ENCODE measurements at regions not wholly inside any gene's neighbourhood (a gene's known extent, or its start where the extent isn't known, plus 50 kb on each side); places are given as distances from the start of the nearest gene placed in this dataset.

DNA sequence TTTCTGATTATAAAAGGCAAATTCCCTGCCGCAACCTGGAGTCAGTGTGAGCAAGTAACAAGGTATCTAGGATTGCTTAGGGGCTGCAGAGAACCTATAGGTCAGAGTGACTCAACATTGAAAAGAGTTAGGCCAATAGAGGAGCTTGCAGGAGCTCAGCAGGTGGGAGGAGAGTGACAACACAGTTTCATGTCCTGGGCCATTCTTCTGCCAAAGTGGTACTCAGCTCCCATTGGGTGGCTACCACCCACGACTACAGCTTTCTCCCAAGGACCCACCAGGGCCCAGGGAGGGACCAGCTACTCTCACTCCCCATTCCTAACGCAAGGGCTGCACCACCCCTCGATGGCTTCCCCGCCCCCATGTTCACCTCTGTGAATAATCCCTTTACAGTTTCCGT lies 86.7 kb upstream of the SPATA31C2 start:
- DNase-seq, result no peak

DNA sequence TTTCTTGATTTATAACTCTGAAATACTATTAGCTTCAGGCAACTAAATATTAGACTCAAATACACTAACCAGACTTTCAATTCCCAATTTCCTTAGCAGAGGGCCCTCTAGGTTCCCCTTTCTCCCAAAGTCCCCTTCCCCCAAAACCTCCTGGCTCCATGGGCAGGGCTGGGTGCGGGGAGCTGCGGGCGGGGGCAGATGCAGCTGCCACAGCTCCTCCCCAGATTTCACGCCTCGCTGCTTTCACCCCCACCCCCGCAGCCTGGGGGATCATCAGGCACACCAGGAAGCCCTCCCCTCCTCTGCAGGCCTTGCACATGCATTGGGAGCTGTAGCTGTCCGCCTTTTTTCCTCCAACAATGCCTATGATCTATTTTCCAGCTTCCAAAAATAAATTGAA lies 82.8 kb upstream of the SPATA31C2 start:
- DNase-seq, result no peak

DNA sequence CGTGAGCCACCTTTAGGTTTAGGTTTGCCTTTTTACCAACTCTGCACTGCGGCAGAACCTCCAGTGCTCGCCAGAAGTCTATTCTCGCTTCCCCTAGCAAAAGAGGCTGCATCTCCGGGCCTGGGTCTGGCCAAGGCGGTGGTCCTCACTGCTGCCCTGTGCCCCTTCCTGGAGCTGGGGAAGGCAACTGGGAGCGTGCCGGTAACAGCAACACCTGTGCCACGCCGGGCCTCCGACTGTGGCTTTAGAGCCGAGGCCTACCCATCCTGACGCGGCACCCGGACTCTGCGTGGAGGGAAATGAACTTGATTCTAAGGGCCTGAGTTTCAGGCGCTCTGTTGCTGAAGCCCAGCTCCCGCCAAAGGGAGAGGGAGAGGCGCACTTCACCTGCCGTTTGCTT lies 82.4 kb upstream of the SPATA31C2 start:
- DNase-seq, result no peak

DNA sequence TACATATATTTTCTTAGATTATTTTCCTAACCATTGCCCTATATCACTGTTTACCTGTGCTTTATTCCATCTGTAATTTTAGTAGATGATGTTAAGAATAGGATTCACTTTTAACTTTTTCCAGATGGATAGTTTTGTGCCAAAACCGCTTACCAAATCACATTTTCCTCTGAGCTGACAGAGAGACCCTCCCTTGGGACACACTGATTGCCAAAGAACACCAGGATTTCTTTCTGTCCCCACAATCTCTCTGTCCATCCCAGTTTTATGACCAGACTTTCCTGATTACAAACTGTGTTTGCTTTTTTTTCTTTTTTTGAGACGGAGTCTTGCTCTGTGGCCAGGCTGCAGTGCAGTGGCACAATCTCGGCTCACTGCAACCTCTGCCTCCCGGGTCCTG lies 81.3 kb upstream of the SPATA31C2 start:
- no peak for DNase-seq

DNA sequence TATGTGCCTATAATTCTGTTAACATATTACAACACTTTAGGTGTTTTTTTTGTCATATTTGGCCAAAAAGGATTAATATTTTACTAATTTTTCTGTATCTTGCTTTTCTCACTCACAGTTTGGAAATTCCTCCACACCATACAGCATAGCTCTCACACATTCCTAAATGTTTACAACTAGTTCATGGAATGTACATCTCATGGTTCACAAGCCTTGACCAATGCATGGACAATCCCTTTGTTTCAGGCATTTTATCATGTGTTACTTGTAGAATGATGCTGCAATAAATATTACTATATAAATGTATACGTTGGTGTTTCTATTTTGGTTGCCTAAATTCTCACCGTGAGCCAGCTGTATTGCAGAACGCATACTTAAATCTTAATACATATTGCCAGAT lies 80.5 kb upstream of the SPATA31C2 start:
- no peak for DNase-seq

DNA sequence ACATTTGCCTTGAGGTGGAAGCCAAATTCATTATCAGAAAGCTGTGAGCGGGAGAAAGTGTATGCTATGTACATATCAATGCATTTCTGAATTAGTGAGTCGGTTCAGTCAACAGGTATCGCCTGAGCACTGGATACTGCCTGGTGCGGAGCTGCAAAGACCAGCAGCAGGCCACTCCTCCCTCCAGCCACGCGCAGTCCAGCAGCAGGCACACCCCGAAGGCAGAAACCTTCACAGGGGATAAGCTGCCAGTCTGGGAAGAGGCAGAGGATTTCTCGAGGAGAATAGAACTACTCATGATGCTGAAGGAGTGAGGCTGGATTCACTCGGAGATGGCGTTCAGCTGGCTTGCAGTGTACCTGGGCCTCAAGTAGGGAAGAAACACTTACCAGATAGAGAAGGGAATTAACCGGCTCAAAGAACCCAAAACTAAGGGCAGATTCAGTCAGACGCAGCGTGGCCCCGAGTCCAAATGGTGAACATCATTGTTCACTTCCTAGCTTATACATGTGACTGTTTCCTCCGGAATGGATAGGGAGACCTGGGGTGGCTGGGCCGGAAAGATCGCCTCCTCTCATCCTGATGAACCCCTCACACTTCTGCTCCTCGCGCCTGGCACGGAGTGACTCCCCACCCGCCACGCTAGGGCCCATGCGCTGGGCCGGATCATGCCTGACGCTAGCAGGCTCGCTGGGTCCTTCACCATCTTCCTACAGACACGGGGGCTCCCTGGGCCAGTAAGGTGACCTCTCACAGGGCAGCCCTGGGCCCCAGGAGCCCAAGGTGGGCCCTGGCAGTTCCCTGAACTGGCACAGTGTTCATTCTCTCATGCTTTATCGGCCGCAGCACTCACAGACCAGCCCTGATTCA lies 78.1 kb upstream of the SPATA31C2 start:
- no peak for DNase-seq

DNA sequence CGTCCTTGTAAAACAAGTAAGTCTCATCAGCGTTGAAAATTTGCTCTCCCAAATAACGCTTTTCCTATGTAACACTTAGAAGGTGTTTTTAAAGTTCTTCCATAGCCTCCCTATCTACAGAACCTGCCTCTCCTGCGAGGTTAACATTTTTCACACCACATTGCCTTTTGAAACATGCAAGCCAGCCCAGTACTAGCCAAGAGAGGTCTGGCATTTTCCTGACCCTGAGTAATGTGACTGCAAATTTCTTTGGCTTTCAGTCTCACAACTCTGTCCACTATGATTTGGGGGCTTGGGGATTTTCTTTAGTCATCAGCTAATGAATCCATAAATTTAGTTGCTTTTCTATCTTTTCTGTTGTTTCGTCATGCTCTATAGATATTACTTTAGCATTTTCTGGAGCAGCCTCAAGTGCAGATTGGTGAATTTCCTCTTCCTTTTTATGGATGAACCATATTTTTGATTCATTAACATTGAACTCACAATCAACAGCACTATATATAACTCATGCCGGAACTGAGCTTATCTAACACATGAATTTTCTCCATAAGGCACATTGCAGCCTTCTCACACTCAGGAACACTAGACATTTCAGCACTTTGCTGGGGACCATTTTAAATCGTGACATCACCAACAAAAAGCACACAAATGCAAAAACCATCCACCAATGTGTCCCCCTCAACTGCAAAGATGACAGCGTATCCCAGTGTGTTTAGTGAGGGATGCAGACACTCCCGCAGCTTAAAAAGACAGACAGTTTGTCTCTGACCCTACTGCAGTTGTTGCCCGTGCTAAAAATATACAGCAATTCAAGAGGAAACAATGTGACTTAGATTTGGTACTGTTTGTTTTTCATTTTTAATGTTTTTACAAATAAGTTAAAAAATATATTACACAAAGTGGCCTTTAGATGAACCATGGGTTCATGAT lies 77.2 kb upstream of the SPATA31C2 start:
- no peak for DNase-seq

DNA sequence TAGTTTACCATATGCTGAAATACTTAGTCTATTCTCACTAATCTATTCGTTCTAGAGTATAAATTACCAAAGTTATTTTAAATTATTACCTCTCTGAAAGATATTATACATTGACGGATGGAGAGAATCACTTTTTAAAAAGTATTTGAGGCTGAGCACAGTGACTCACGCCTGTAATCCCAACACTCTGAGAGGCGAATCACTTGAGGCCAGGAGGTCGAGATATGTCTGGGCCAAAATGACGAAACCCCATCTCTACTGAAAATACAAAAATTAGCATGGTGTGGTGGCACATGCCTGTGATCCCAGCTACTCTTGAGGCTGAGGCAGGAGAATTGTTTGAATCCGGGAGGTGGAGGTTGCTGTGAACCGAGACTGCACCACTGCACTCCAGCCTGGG lies 64.0 kb upstream of the SPATA31C2 start:
- DNase-seq, result no peak

DNA sequence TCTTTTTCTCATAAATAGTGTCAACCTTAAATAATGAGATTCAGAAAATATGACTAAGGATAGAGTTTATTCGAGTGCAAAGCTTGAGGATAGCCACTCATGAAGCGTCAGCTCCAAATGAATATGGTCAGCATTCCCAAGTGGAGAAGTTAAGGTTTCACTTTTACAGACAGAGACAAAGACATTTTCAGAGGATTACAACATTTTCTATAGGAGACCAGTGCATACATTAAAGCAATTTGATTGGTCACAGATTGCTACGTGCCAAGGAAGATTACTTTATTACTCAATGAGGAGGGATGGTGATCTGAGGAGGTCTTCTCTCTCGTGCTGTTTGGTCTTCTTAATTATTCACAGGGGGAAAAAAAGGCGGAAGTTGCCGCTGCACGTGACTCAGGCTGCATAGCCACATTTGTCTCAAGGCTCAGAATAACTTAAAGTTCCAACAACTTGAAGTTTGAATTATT lies 60.1 kb upstream of the SPATA31C2 start:
- no peak for DNase-seq

DNA sequence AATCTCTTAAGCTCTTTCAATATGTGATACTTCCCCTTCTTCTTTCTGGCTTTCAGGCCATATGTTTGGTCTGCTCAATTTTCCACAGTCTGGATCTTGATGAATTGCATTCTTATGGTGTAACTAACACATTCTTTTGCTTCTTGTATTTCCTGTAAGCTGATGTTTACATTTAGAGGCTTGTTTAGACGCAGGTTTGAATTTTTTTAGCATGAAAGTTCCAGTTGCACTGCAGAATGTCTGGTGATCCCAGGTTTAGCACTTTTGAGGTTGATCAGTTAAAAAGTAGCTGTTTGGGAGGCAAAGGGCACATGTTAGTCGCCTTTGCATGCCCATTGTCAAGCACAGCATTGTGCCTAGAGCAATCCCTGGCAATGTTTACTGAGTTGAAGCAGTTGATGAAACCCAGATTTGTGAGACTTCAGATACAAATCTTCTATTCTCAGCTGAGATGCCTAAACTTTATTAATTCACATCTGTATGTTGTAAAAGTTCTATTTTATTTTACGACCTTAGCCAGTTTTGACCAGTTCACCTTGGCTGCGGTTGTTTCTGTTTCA lies 59.6 kb upstream of the SPATA31C2 start:
- DNase-seq, result no peak

DNA sequence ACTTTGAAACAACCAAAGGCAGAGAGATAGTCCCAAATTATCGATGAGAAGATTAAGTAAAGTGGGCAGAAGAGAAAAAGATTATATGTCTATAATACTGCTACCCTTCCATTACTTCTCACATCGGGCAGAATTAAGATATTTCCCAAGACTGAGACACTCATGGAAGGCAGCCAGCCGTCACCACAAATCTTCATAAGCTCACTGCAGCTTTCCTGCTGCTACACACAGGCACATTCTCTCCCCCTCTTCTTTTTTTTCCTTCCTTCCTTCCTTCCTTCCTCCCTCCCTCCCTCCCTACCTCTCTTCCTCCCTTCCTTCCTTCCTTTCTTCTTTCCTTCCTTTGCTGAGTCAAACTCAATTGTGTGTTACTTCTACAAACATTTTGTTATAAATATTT lies 58.7 kb upstream of the SPATA31C2 start:
- DNase-seq, result no peak

DNA sequence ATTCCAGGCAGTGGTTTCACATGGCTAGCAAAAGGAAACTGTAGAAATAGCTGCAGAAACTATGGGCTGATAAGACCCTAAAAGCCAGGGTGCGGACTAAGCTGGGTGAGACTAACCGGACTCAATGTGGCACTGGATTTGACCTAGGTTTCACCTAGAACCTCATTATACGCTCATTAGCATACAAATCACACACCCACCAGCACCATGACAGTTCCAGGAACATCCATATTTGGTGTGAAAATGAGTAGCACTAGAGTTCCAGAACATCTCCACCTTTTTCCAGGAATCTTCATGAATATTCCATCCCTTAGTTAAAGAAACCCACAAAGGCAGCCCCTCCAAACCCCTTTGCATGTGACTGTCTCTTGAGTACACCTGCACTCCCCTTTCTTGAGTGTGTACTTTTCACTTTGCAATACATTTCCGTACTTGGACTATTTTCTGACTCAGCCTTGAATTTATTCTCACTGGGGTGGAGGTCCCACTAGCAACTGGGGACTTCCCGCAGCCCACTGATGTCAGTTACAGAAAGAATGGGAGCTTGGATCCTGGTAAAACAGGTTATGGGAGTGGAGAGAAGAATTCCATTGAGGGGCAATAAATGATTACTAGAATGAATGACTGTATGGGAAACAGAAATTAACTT lies 58.0 kb upstream of the SPATA31C2 start:
- no peak for DNase-seq

DNA sequence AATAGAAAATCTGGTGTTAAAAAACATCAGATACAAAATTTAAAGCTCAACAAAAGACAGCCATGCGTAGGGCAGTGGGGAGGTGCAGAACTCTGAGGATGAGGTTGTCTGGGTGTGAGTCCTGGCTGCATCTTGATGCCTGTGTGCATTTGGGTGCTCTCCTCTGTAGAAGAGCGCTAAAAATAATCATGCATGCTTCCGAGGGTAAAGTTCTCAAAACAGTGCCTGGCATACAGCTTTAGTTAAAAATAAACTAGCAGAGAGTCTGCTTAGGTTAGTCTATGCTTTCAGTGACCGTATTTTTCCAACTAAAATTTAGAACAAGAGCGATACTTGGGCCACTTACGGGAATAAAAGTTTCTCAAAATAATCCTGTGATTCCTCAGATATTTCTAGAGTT lies 55.5 kb upstream of the SPATA31C2 start:
- no peak for DNase-seq

DNA sequence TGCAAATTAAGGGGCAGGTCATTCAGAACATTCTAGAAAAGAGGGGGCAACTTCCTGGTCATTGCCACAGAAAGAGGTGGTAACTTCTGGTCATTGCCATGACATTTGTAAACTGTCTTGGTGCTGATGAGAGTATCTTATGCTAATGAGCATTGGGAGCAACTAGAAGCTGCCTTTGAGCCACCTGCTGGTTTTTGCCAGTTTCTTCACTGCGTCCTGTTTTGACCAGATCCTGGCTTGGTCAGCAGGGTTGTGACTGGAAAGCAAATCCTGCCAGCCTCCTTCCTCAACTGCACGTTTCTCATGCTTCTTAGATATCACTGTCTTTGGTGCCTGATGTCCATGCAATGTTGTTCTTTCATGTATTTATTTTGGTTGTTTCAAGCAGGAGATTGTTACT lies 53.2 kb upstream of the SPATA31C2 start:
- no peak for DNase-seq

DNA sequence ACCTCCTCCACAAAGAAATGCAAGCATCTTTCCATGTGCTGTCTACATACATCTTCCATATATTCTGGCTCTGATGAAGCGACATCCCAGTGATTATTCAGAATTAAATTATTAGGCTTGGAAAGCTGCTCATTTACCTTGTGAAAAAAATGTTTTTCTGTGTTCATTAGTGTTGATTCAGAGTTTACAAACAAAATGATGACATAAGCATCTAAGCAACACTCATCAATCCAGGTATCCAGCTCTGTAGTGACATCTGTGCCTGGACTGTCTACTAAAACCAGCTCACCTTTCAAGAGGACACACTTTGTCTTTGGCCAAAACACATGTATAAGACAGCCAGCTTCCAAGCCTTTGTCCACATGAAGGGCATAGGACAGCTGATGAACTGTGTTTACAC lies 51.1 kb upstream of the SPATA31C2 start:
- DNase-seq, result no peak
